OCI-LY7 (cell line): ENCODE measurements at regions not wholly inside any gene's neighbourhood (a gene's known extent, or its start where the extent isn't known, plus 50 kb on each side); places are given as distances from the start of the nearest gene placed in this dataset.

ENCODE experiments used
- CTCF ChIP-seq: fragments of 200-600 bp; sonication (generic); conservative IDR thresholded peaks from 2 replicates; pipeline ENCODE4 v1.5.1; 2014; ENCODE audit warnings: mild to moderate bottlenecking, antibody characterized with exemption, low read length, moderate library complexity, mixed read lengths
- EZH2phosphoT487 ChIP-seq: fragments of 200-600 bp; sonication (generic); IDR thresholded peaks from 2 replicates; pipeline ENCODE4 v1.6.1; 2018; ENCODE audit warnings: low read depth, borderline replicate concordance, mild to moderate bottlenecking, mixed run types, antibody characterized with exemption, low read length, moderate library complexity, mixed read lengths

GRCh38 chr10:131578472-131578970, 267.0 kb upstream of the TCERG1L start:
- TF ChIP-seq CTCF (no peak), EZH2phosphoT487 (no peak)
